ENCODE measurements at regions not wholly inside any gene's neighbourhood (a gene's known extent, or its start where the extent isn't known, plus 50 kb on each side); places are given as distances from the start of the nearest gene placed in this dataset.
A peak's percentile ranks its signal among the peaks of the same experiment; 100 is the strongest.

DNA sequence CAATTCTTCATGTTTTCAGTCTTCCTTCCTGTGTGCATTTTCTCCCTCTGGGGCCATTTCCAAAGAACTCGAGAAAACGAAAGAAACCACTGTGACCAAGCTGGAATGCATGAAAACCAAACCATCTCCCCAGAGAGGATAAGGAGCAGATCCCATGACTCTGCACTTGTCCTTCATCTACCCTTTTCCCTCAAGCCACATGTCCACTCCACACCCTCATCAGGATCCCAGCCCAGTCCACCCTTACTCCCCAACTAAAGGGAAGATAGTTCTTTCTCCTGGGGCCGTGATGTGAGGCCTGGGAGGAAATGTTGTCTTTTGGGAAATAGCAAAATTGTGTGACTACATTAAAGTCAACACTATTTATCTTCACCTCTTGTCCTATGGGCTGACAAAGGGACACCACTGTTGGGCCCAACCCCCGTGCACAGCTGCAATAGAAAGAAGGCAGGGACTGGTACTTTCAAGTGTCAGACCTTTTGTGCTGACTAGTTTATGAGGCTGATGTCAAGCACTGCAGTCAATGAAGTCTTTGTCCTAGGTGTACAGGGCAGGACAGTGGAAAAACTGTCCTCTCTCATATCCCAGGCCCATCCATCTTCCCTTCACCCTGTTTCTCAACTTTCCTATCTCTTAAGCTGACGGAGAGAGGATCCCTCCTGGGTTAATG lies 487.1 kb upstream of the NR2F2 start:
- Histone ChIP-seq H3K36me3 (no peaks in the 10 kb centered on the region), H3K4me3 (no peak overlapping the region), H3K27me3 (no peaks in the 10 kb centered on the region), H3K9me3 (no peaks in the 10 kb centered on the region), H3K4me1 (peaks cover 0 to 17% (median 4%) of the 10 kb centered on the region in 4 donors), H3K27ac (peak overlapping the region in 1 of 4 donors; percentile 10)
- 62 to 66% methylated on average over 5 of the region's 5 CpGs for WGBS, 2 donors
- intact Hi-C loops (cut with DNase I) = no loop called here
- no peak for DNase-seq
- no peak for TF ChIP-seq EP300 (IDR thresholded peaks at IDR 0.05)
- no peak for TF ChIP-seq POLR2A (IDR thresholded peaks at IDR 0.05)
- no peak for TF ChIP-seq POLR2AphosphoS5 (IDR thresholded peaks at IDR 0.05)
- TF ChIP-seq, protein P1, sequence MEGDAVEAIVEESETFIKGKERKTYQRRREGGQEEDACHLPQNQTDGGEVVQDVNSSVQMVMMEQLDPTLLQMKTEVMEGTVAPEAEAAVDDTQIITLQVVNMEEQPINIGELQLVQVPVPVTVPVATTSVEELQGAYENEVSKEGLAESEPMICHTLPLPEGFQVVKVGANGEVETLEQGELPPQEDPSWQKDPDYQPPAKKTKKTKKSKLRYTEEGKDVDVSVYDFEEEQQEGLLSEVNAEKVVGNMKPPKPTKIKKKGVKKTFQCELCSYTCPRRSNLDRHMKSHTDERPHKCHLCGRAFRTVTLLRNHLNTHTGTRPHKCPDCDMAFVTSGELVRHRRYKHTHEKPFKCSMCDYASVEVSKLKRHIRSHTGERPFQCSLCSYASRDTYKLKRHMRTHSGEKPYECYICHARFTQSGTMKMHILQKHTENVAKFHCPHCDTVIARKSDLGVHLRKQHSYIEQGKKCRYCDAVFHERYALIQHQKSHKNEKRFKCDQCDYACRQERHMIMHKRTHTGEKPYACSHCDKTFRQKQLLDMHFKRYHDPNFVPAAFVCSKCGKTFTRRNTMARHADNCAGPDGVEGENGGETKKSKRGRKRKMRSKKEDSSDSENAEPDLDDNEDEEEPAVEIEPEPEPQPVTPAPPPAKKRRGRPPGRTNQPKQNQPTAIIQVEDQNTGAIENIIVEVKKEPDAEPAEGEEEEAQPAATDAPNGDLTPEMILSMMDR (IDR thresholded peaks at IDR 0.05) = no peak

DNA sequence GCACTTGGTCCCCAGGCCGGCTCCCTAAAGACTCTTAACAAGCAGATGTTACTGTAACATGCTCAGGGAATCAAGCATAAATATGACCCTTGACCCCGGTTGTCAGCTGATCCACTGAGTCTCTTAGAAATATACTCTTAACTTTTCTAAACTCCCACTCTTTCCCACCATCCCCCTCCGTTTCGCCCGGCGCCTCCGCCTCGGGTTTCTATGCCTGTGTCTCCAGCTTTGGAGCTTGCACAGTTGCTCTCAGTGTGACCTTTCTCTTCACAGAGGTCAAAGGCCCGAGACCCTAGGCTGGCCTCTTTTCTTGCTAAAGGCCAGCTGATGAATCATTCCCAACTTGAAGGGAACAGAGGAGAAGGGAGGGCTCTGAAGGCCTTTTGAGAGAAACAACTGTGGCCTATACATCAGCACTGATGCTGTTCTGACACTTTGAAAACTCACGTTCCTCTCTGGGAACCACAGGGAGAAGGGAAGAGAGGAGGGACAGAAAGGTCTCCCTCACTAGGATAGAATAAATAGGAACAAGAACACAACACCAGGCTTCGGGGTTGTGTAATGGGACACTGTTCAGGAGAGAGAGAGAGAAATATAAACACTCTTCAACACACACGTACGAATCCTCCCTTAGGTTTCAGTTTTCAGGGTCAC lies 484.5 kb upstream of the NR2F2 start:
- no peak for DNase-seq
- H3K27me3 ChIP-seq = no peaks in the 10 kb centered on the region
- no peak overlapping the region for H3K27ac ChIP-seq
- H3K4me3 ChIP-seq = no peak overlapping the region
- intact Hi-C loops (cut with DNase I) = no loop called here
- no peaks in the 10 kb centered on the region for H3K36me3 ChIP-seq
- TF ChIP-seq POLR2AphosphoS5 (IDR thresholded peaks at IDR 0.05) (no peak), EP300 (IDR thresholded peaks at IDR 0.05) (no peak), POLR2A (IDR thresholded peaks at IDR 0.05) (no peak)
- TF ChIP-seq, protein P1 (IDR thresholded peaks at IDR 0.05) = no peak
- H3K4me1 ChIP-seq = no peaks in the 10 kb centered on the region
- WGBS, 2 donors = 71 to 75% methylated on average over 13 of the region's 13 CpGs
- H3K9me3 ChIP-seq = no peaks in the 10 kb centered on the region

DNA sequence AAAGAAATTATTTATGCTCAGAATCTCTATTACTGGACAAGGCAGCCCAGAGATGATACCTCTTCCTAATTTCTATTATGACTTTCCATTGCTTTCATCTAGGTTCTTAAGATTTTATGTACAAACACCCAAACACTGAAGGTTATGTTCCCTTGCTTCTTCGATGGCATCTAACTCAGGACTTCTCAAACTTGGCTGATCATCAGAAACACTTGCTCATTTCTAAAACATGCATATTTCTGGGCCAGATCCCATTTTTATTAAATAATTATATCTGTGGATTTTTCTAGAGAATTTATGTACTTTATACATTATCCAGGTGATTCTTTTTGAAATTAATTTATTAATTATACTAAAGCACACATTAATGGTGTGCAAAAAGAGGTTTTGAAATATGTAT lies 482.4 kb upstream of the NR2F2 start:
- Histone ChIP-seq H3K4me1 (no peaks in the 10 kb centered on the region), H3K36me3 (no peaks in the 10 kb centered on the region), H3K27me3 (no peaks in the 10 kb centered on the region), H3K4me3 (no peak overlapping the region), H3K9me3 (no peaks in the 10 kb centered on the region), H3K27ac (no peak overlapping the region)
- DNase-seq = no peak
- 82 to 85% methylated on average over 1 of the region's 1 CpG for WGBS, 2 donors
- intact Hi-C loops (cut with DNase I) = no loop called here
- TF ChIP-seq EP300 (IDR thresholded peaks at IDR 0.05) (no peak), POLR2AphosphoS5 (IDR thresholded peaks at IDR 0.05) (no peak), POLR2A (IDR thresholded peaks at IDR 0.05) (no peak)
- TF ChIP-seq, protein P1 (IDR thresholded peaks at IDR 0.05) = no peak

DNA sequence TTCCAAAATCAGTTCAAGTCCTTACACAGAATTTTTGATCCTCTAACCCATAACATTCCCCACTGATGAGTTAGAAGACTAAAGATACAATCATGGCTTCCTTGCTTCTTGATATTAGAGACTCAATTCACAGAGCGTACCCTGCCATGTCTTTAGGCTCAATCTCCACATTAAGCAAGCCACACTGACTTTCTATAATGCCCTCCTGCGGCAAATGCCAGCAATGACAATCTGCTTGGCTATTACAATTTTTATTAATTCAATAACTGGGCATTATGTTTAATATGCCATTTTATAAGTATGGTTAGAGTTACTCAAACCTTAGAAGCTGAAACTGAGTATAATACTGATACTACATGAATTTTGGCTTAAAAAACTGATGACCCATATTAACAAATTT lies 479.7 kb upstream of the NR2F2 start:
- no peak overlapping the region for H3K4me3 ChIP-seq
- TF ChIP-seq EP300 (IDR thresholded peaks at IDR 0.05) (no peak), POLR2AphosphoS5 (IDR thresholded peaks at IDR 0.05) (no peak), POLR2A (IDR thresholded peaks at IDR 0.05) (no peak)
- TF ChIP-seq, protein P1 (IDR thresholded peaks at IDR 0.05) = no peak
- H3K4me1 ChIP-seq = no peaks in the 10 kb centered on the region
- 90 to 92% methylated on average over 2 of the region's 2 CpGs for whole genome bisulfite sequencing, 2 donors
- no peak overlapping the region for H3K27ac ChIP-seq
- no peaks in the 10 kb centered on the region for H3K36me3 ChIP-seq
- intact Hi-C loops (cut with DNase I) = no loop called here
- H3K9me3 ChIP-seq = no peaks in the 10 kb centered on the region
- no peak for DNase-seq
- no peaks in the 10 kb centered on the region for H3K27me3 ChIP-seq
